ENCODE measurements at regions not wholly inside any gene's neighbourhood (a gene's known extent, or its start where the extent isn't known, plus 50 kb on each side); places are given as distances from the start of the nearest gene placed in this dataset.

DNA sequence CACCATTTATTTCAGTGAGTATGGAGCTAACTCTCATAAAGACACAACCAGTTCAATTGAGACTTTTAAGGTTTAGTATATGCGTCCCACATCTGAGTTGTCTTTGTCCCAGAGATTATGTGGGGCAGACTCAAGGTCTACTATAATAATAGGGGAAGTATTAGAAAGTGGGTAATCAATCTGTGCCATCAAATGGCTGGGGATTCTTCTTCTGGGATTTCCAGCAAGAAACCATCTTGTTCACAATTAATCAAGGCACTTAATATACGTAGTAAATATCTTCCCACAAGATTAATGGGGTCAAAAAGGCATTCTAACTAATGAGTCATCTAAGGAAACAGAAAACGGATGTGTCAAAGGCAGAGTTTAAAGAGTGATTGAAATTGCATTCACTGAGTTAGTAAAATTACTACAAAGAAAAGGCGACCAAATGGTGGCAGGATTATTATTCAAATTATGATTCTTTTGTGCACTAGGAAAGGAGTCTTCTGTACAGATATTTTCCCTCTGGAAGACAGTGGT lies 179.8 kb upstream of the REG3G start:
- H3K4me1 ChIP-seq: no peaks in the 10 kb centered on the region
- DNase-seq: no peak
- no peaks in the 10 kb centered on the region for H3K27me3 ChIP-seq
- no peak for TF ChIP-seq EP300 (IDR thresholded peaks at IDR 0.05; ENCODE audit: low read depth)
- no peak for TF ChIP-seq POLR2A (IDR thresholded peaks at IDR 0.05)
- TF ChIP-seq POLR2AphosphoS5 (IDR thresholded peaks at IDR 0.05): no peak
- TF ChIP-seq, protein P1, sequence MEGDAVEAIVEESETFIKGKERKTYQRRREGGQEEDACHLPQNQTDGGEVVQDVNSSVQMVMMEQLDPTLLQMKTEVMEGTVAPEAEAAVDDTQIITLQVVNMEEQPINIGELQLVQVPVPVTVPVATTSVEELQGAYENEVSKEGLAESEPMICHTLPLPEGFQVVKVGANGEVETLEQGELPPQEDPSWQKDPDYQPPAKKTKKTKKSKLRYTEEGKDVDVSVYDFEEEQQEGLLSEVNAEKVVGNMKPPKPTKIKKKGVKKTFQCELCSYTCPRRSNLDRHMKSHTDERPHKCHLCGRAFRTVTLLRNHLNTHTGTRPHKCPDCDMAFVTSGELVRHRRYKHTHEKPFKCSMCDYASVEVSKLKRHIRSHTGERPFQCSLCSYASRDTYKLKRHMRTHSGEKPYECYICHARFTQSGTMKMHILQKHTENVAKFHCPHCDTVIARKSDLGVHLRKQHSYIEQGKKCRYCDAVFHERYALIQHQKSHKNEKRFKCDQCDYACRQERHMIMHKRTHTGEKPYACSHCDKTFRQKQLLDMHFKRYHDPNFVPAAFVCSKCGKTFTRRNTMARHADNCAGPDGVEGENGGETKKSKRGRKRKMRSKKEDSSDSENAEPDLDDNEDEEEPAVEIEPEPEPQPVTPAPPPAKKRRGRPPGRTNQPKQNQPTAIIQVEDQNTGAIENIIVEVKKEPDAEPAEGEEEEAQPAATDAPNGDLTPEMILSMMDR (IDR thresholded peaks at IDR 0.05): no peak
- no peaks in the 10 kb centered on the region for H3K9me3 ChIP-seq
- H3K27ac ChIP-seq: no peak overlapping the region
- in situ Hi-C loops (cut with MboI; ENCODE audit: low pct_ligation_motif_present in 1 of 4, low pct_unique_long_range_greater_than_20kb in 1 of 4, low sequenced_read_pairs in 3 of 4) (no loop called here), intact Hi-C loops (cut with DNase I; ENCODE audit: low total_unique reads) (no loop called here)
- H3K4me3 ChIP-seq: no peak overlapping the region
- WGBS, 2 donors (ENCODE audit: low coverage in 1 of 2): 39 to 56% methylated on average over 2 to 4 of the region's 4 CpGs
- no peaks in the 10 kb centered on the region for H3K36me3 ChIP-seq

DNA sequence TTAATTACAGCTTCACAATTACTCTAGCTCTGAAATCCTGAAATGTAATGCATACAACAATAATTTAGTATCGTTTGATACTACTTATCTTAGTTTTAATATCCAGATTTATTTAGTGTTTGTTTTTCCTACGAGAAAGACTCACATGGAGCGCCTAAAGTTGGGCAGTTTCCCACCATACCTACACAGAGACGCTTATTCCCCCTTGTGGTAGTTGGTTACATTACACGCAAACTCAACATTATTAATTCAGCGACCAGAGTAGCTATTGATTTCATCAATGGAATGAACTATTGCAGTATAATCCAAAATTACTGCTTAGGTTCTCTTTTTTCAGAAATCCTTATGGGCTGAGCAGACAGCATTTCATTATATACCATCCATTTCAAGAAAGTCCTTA lies 164.0 kb upstream of the REG3G start:
- WGBS, 2 donors (ENCODE audit: low coverage in 1 of 2): 52 to 57% methylated on average over 6 of the region's 6 CpGs
- DNase-seq: no peak
- H3K9me3 ChIP-seq: no peaks in the 10 kb centered on the region
- intact Hi-C loops (cut with DNase I; ENCODE audit: low total_unique reads) (no loop called here), in situ Hi-C loops (cut with MboI; ENCODE audit: low pct_ligation_motif_present in 1 of 4, low pct_unique_long_range_greater_than_20kb in 1 of 4, low sequenced_read_pairs in 3 of 4) (no loop called here)
- no peaks in the 10 kb centered on the region for H3K36me3 ChIP-seq
- no peak overlapping the region for H3K27ac ChIP-seq
- TF ChIP-seq POLR2AphosphoS5 (IDR thresholded peaks at IDR 0.05) (no peak), POLR2A (IDR thresholded peaks at IDR 0.05) (no peak), EP300 (IDR thresholded peaks at IDR 0.05; ENCODE audit: low read depth) (no peak)
- TF ChIP-seq, protein P1 (IDR thresholded peaks at IDR 0.05): peak in 3 of 5 experiments; percentile 34 to 42 (median 40)
- no peak overlapping the region for H3K4me3 ChIP-seq
- H3K4me1 ChIP-seq: no peaks in the 10 kb centered on the region
- no peaks in the 10 kb centered on the region for H3K27me3 ChIP-seq

DNA sequence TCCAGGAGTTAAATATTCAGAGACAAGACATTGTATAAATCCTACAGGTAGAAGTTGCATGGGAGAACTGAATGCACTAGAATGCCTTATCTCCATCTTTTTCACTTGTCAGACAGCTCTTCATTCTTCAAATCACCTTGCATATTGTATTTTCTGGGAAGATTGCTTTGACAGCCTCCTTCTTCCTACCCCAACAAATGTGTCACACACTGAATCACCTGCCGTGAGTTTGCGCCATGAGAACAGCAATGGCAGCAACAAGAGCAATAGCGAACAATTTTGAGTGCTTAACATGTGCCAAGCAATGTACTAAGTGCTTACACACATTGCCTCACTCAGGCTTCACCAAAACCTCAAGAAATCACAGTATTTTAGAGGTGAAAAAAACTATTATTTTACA lies 161.3 kb upstream of the REG3G start:
- intact Hi-C loops (cut with DNase I; ENCODE audit: low total_unique reads): no loop called here
- H3K27ac ChIP-seq: no peak overlapping the region
- 73 to 91% methylated on average over 3 of the region's 3 CpGs for WGBS, 2 donors (ENCODE audit: low coverage in 1 of 2)
- no peaks in the 10 kb centered on the region for H3K36me3 ChIP-seq
- in situ Hi-C loops (cut with MboI; ENCODE audit: low pct_ligation_motif_present in 1 of 4, low pct_unique_long_range_greater_than_20kb in 1 of 4, low sequenced_read_pairs in 3 of 4): no loop called here
- H3K4me3 ChIP-seq: no peak overlapping the region
- DNase-seq: no peak
- no peaks in the 10 kb centered on the region for H3K27me3 ChIP-seq
- no peaks in the 10 kb centered on the region for H3K9me3 ChIP-seq
- TF ChIP-seq POLR2AphosphoS5 (IDR thresholded peaks at IDR 0.05): no peak
- TF ChIP-seq, protein P1 (IDR thresholded peaks at IDR 0.05): no peak
- no peak for TF ChIP-seq EP300 (IDR thresholded peaks at IDR 0.05; ENCODE audit: low read depth)
- TF ChIP-seq POLR2A (IDR thresholded peaks at IDR 0.05): no peak
- no peaks in the 10 kb centered on the region for H3K4me1 ChIP-seq

- H3K4me3 ChIP-seq: no peak overlapping the region
- H3K9me3 ChIP-seq: no peaks in the 10 kb centered on the region
- DNase-seq: no peak
- intact Hi-C loops (cut with DNase I; ENCODE audit: low total_unique reads) (no loop called here), in situ Hi-C loops (cut with MboI; ENCODE audit: low pct_ligation_motif_present in 1 of 4, low pct_unique_long_range_greater_than_20kb in 1 of 4, low sequenced_read_pairs in 3 of 4) (no loop called here)
- 74 to 87% methylated on average over 10 of the region's 10 CpGs for WGBS, 2 donors (ENCODE audit: low coverage in 1 of 2)
- no peaks in the 10 kb centered on the region for H3K27me3 ChIP-seq
- no peaks in the 10 kb centered on the region for H3K36me3 ChIP-seq
- no peaks in the 10 kb centered on the region for H3K4me1 ChIP-seq
- no peak overlapping the region for H3K27ac ChIP-seq
- no peak for TF ChIP-seq POLR2AphosphoS5 (IDR thresholded peaks at IDR 0.05)
- no peak for TF ChIP-seq EP300 (IDR thresholded peaks at IDR 0.05; ENCODE audit: low read depth)
Measured at GRCh38 chr2:78865667-78866066, 159.8 kb upstream of the REG3G start.

DNA sequence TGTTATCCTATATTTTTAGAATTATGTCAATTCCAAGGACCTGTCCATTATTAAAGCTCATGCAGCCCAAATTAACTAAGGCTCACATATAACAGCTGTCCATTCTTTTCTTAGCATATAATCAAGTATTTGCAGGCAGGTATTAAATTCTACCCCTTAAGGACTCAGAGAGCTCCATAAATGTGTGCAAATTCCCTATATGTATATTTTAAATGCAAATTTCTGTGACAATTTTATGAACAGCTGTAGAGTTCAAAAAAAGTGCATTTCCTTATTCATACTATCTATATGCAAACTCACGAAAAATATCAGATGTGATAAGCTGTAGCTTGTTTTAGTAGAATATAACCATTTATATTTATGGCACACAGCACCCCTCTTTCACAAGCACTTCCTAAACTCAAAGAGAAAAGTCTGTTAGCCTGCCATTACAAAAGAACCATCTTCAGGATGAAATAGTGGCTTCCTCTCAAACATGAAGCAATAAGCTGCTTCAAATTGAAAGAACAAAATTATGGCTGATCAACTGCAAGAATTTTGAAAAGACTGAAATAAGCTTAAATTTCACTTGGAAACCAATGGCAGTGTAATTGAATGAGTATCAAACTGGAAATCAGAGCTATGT lies 155.0 kb upstream of the REG3G start:
- no peaks in the 10 kb centered on the region for H3K9me3 ChIP-seq
- no peaks in the 10 kb centered on the region for H3K36me3 ChIP-seq
- no peak overlapping the region for H3K27ac ChIP-seq
- TF ChIP-seq POLR2AphosphoS5 (IDR thresholded peaks at IDR 0.05): no peak
- no peak for TF ChIP-seq POLR2A (IDR thresholded peaks at IDR 0.05)
- 4 to 20% methylated on average over 1 of the region's 1 CpG for WGBS, 2 donors (ENCODE audit: low coverage in 1 of 2)
- H3K4me1 ChIP-seq: no peaks in the 10 kb centered on the region
- intact Hi-C loops (cut with DNase I; ENCODE audit: low total_unique reads) (no loop called here), in situ Hi-C loops (cut with MboI; ENCODE audit: low pct_ligation_motif_present in 1 of 4, low pct_unique_long_range_greater_than_20kb in 1 of 4, low sequenced_read_pairs in 3 of 4) (no loop called here)
- H3K4me3 ChIP-seq: no peak overlapping the region
- no peaks in the 10 kb centered on the region for H3K27me3 ChIP-seq
- no peak for DNase-seq

All from transverse colon (tissue), 4 donors.